HG03095 (cell line): ENCODE measurements at regions not wholly inside any gene's neighbourhood (a gene's known extent, or its start where the extent isn't known, plus 50 kb on each side); places are given as distances from the start of the nearest gene placed in this dataset.
"Not testable (repeated sequence)": the region's sequence is repeated elsewhere in the genome, so short reads cannot be mapped to it uniquely, and the experiment has no call there.

Source experiments
- ATAC-seq: cut with Tn5 transposase; IDR thresholded peaks from one replicate; pipeline ENCODE4 v1.9.1; 2021; ENCODE audit warnings: moderate library complexity; ENCODE audit not compliant: unreplicated experiment

- no peak for ATAC-seq
Measured at GRCh38 chr14:89699071-89699470, 255.5 kb downstream of the EFCAB11 start.

GRCh38 chr14:89697281-89698060 is 257.1 kb downstream of the EFCAB11 start:
- no peak for ATAC-seq

- no peak for ATAC-seq
Measured at GRCh38 chr14:89695846-89696245, 258.7 kb downstream of the EFCAB11 start.

GRCh38 chr14:89690139-89690538 is 264.4 kb downstream of the EFCAB11 start:
- ATAC-seq: no peak

GRCh38 chr14:89689711-89690110 is 264.8 kb downstream of the EFCAB11 start:
- ATAC-seq: not testable (repeated sequence)

GRCh38 chr14:89688507-89689211 is 265.9 kb downstream of the EFCAB11 start:
- ATAC-seq: no peak

- ATAC-seq: not testable (repeated sequence)
Measured at GRCh38 chr14:89687129-89687528, 267.4 kb downstream of the EFCAB11 start.

- ATAC-seq: no peak
Measured at GRCh38 chr14:89684139-89684538, 267.1 kb upstream of the FOXN3 start.

- peak; percentile 93 for ATAC-seq
Measured at GRCh38 chr14:89681086-89682018, 264.3 kb upstream of the FOXN3 start.

- no peak for ATAC-seq
Measured at GRCh38 chr14:89680156-89680555, 263.1 kb upstream of the FOXN3 start.

GRCh38 chr14:89678768-89679167 is 261.7 kb upstream of the FOXN3 start:
- no peak for ATAC-seq

- no peak for ATAC-seq
Measured at GRCh38 chr14:89675590-89675989, 258.6 kb upstream of the FOXN3 start.

GRCh38 chr14:89674936-89675335 is 257.9 kb upstream of the FOXN3 start:
- ATAC-seq: no peak

GRCh38 chr14:89674240-89674639 is 257.2 kb upstream of the FOXN3 start:
- no peak for ATAC-seq

- ATAC-seq: no peak
Measured at GRCh38 chr14:89673512-89674225, 256.6 kb upstream of the FOXN3 start.

GRCh38 chr14:89672636-89673511 is 255.8 kb upstream of the FOXN3 start:
- no peak for ATAC-seq

- no peak for ATAC-seq
Measured at GRCh38 chr14:89669193-89669592, 252.2 kb upstream of the FOXN3 start.

GRCh38 chr14:89667983-89668382 is 250.9 kb upstream of the FOXN3 start:
- ATAC-seq: no peak

- ATAC-seq: not testable (repeated sequence)
Measured at GRCh38 chr14:89665300-89666081, 248.5 kb upstream of the FOXN3 start.
